Left cardiac atrium (tissue), 4 donors: ENCODE measurements at regions not wholly inside any gene's neighbourhood (a gene's known extent, or its start where the extent isn't known, plus 50 kb on each side); places are given as distances from the start of the nearest gene placed in this dataset.
A peak's percentile ranks its signal among the peaks of the same experiment; 100 is the strongest.

Source experiments
- ATAC-seq, 2 donors: fragments of 200-7000 bp; cut with Tn5 transposase; one replicate each; pipeline ENCODE4 v1.9.1; 2020; ENCODE audit warnings: mild to moderate bottlenecking in 2 of 2, moderate library complexity in 2 of 2
- DNase-seq: peaks from one replicate; pipeline ENCODE4 v3.0.0-alpha.2; 2020
- intact Hi-C, 2 donors: fragments of 100-400 bp; cut with DNase I; formaldehyde crosslinking; loops; one replicate each; pipeline versions ENCODE4 v1.14.1 to v1.15.1; 2022 to 2023
- donor health status: DM: no; HTN: yes; CAD: no.
- donor health status: DM: no; HTN: yes; CAD: no; lungs with severe emphysema.
- donor health status: DM: yes; HTN: yes; CAD: no.
- donor health status: Dilated cardiomyopathy.

DNA sequence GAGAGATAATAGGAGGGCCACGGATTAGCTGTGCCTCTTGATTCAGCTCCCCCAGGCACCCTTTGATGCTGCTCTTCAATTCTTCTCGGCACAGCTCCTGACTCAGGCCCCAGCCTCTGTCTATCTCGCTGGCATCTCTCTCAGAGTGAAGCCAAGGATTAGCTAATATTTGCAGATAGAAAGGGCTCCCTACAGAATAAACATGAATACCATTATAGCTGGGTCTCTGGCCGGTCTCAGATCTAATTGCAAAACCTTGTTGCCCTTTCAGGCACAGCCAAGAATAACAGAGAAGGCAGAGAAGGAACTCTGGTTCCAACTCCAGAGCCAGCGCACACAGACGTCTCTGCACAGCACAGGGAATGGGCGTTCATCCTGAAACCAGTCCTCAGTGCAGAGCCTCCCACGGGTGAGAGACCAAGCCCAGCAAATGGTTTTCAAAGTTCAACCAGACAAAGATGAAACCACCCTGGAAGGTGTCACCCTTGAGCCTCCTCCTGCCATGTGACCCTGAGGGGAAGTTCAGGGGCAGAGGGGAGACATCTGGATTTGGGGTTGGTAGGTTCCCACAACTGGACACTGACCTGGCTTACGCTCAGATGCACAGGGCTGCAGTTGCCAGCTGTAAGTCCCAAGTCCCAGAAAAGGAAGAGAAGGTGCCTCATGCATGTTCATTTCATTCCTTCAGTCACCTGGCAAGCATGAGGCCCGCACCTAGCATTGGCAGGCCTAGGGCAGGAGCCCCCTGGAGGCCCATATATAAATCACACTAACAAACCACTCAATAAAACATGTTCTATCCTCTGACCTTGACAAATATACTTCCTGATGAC is 394.0 kb downstream of the NPHP4 start:
- ATAC-seq = peak; percentile 41 to 87
- intact Hi-C loops = no loop called here
- DNase-seq = peak; percentile 62

DNA sequence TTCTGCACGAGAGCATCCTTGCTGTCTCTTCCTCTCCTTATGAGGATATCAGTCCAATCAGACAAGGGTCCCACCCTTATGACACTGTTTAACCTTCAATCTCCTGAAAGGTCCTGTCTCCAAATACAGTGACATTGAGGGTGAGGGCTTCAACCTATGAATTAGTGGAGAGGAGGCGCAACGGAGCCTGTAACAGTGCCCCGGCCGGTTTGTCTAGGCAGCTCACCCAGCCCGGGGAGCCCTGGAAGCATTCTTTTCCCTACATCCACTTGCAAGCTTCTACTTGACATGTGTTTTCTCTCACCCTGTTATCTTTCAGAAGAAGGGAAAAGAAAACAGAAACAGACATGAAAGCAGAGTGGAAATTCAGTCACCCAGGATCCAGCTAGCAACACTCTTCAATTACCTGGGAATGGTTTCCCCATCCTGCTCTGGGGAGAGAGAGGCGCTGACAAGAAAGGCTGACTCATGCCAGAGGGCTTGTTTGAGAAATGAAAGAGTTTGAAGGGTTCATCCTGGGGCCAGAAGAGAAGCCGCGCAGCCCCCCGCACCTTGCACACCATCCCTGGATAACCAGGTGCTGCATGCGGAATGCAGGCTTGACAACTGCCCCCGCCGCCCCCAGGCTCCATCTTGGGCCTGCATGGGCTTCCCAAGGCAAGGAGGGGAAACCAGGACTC is 394.9 kb downstream of the NPHP4 start:
- intact Hi-C loops = no loop called here
- no peak for DNase-seq
- ATAC-seq = peak; percentile 30 to 90

DNA sequence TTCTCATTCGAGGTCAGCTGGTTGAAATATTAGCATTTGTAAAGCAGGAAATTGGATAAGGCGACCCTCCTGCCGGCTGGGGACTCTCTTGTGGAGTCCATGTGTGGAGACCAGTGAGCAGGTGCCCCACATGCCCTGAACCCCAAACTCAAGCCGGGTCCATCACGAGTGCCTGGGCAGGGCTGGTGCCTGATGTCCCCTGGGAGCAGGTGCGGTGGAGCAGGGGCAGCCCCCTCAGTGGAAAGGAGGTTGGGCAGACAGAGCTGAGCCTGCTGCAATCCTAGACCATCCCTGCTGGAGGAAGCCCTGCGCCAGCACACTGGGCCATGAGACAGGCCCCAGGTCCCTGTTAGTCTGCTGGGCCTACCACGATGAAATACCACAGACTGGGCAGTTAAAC is 395.6 kb downstream of the NPHP4 start:
- DNase-seq = no peak
- no peak for ATAC-seq
- intact Hi-C loops = no loop called here

DNA sequence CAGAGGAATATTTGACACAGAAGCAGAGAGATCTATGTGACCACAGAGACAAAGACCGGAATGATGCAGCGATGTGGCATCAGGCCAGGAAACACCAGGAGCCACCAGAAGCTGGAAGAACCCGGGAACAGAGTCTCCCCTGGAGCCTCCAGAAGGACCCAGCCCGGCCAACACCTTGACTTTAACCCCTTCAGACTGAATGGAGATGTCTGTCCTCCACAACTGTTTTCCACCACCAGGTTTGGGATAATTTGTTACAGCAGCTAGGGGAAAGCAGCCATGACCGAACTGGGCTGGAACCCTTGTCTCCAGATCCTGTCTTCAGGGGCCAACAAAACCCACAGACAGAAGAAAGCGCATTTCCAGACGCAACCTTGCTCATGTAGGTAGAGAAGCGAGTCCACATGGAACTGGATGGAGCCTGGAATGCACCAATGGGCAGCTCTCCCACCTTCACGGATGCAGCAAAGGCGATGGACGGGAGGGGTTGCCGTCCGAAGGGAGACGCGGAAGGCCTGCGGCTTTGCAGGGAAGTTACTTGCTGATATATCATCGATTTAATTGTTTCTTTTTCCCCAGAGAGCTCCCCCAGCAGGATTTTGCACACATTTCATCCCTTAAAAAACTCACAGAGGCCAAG is 396.6 kb downstream of the NPHP4 start:
- ATAC-seq = no peak
- no peak for DNase-seq
- intact Hi-C loops = no loop called here

DNA sequence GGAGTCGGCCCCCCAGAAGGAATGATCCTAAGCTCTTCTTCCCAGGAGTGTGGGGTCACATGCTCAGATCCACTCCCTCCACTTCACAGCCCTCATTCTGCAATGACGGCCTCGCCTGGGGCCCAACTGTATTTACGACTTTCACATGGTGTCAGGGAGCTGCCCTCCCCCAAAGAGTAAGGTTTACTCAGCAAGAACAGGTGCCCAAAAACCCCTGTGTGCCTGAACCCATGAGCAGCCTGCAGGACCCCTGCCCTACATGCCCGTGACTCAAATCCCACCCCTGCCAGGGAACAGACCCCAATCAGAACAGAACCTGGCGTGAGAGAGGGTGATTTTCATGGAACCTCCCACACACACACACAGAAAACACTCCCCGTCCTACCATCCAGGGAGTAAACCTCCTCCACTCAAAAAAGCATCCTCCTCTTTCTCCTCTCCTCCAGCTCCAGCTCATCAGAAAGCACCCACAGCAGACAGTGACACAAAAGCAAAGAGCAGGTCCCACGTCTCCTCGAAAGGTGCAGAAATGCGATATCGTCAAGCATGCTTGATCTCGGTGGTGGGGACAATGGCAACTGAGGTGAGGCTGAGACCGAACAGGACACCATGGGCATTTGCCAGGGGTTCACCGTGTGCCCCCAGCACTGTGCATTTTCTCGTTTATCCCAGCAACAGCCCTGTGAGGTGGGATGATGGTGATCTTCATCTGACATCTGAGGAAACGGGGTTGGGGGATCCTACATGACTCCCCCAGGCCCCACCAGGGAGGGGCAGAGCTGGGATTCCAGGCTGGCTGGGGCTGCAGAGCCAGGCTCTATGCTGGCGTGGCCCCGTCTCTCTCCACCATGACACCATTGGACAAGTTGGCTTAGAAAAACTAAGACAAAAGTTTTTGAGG is 397.9 kb downstream of the NPHP4 start:
- ATAC-seq = no peak
- intact Hi-C loops = no loop called here
- no peak for DNase-seq

DNA sequence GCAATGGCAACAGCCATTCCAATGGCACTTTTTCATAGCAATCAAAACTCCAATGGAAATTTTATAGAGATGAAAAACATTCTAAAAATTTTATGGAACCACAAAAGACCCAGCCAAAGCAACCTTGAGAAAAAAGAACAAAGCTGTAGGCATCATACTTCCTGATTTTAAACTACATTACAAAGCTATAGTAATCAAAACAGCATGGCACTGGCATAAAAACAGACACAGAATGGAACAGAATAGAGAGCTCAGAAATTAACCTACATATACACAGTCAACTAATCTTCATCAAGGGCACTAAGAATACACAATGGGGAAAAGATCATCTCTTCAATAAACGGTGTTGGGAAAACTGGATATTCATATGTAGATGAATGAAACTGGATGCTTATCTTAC is 401.5 kb downstream of the NPHP4 start:
- DNase-seq (no peak), ATAC-seq (no peak)
- intact Hi-C loops = no loop called here

DNA sequence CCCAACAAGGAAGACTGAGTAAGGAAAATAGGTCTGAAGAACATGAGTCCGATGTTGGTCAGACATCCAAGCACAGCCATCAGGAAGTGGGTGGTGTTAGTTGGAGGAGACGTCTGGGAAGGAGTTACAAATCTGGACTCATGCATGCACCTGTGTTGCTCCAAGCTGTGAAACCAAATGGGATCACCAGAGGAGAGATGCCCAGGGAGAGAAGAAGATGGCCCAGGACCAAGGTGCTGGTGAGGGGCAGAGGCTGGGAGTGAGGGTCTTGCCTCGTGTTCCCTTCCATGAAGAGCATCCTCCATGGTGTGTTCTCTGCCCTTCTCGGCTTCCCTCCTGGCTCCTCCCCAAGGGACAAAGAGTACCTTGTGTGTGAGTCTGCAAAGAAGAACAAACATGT is 405.6 kb downstream of the NPHP4 start:
- no peak for DNase-seq
- ATAC-seq = no peak
- intact Hi-C loops = no loop called here

DNA sequence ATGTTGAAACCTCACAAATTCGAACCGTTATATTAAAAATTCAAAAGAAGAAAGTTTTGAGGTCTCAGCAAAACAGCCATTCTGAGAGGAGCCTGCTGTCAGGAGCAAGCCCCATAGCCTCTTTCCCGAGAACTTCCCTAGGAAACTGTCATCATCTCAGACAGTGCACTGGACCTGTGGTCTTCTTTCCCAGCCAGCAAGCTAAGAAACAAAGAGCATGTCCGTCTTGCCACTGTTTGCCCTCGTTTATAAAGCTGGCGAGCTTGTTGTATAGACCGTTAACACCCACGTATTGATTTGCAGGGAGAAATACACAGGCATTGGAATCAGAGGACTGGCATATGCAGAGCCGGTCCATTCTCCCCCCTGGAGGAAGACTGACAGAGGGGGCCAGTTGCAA is 407.0 kb downstream of the NPHP4 start:
- DNase-seq = no peak

DNA sequence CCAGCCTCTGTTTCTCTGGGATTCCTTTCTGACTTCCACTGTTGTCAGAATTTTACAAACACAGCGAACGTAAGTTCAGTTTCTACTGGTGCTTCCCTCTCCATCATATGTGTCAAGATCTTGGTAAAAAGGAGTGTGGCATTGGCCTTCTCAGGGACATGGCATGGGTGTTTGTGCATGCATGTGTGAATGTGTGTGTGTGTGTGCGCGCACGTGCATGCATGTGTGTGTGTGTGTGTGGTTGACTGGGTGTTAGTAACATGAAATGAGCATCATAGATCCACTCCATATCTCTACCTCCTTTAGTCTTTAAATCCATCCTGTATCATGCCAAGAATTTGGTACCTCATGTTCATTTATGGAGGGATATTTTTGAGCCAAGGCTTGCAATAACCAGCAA is 411.3 kb downstream of the NPHP4 start:
- no peak for ATAC-seq
- no peak for DNase-seq

More for the DNA sequence above, 407.0 kb downstream of the NPHP4 start:
- no peak for ATAC-seq
- intact Hi-C loops = no loop called here

DNA sequence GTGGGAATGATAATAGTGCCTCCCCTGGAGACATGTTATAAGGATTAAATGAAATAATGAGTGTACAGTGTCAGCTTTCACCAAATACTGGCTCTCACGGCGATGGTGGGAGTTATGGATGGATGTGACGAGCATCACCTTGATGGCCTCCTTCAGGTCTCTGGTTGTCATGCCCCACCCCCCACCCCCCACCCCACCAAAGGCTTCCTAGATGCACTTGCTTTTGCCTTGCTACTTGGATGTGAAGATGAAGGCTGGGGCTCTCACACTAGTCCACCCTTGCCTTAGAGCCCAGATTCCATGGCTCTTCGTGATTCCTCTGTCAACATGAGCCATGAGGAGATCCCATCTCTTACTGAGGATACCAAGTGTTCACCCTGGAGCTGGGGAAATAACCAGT is 412.3 kb downstream of the NPHP4 start:
- intact Hi-C loops = no loop called here
- no peak for DNase-seq
- ATAC-seq = no peak

More for the DNA sequence above, 411.3 kb downstream of the NPHP4 start:
- intact Hi-C loops = no loop called here

DNA sequence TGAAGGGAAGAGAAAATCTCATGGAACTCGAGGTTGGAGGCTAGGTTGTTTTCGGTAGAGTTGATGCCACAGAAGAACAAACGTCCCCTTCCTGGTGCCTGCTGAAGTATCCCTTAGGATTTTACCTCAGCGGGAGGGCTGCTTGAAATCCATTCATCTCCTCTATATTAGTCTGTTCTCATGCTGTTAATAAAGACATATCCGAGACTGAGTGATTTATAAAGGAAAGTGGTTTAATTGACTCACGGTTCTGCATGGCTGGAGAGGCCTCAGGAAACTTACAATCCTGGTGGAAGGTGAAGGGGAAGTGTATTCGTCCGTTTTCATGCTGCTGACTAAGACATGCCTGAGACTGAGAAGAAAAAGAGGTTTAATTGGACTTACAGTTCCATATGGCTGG is 413.5 kb downstream of the NPHP4 start:
- intact Hi-C loops = no loop called here
- no peak for ATAC-seq
- DNase-seq = no peak

DNA sequence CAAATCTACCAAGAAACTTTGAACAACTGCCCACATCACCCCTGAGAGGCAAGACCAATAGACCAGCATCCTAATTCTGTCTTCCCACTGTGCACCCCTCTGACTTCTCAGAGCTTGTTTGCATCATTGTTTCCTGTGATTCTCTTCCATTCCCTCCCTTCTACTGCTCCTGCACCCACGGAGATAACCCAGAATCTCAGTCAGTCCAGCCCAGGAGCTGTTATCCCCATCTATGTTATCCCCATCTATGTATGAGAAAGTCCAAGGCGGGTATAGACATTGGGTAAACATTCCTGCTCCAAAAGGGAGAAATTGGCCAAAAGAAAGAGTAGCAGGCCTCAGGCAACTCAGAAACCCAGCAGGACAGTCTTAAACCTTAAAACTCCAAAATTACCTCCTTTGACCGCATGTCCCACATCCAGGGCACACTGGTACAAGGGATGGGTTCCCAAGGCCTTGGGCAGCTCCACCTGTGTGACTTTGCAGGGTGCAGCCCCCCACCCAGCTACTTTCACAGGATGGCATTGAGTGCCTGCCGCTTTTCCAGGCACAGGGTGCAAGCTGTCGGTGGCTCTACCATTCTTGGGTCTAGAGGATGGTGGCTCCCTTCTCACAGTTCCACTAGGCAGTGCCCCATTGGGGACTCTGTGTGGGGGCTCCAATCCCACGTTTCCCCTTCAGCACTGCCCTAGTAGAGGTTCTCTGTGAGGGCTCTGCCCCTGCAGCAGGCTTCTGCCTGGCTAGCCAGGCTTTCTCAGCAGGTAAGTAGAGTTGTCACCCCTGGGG is 414.8 kb downstream of the NPHP4 start:
- DNase-seq = no peak
- intact Hi-C loops = no loop called here
- ATAC-seq = no peak

DNA sequence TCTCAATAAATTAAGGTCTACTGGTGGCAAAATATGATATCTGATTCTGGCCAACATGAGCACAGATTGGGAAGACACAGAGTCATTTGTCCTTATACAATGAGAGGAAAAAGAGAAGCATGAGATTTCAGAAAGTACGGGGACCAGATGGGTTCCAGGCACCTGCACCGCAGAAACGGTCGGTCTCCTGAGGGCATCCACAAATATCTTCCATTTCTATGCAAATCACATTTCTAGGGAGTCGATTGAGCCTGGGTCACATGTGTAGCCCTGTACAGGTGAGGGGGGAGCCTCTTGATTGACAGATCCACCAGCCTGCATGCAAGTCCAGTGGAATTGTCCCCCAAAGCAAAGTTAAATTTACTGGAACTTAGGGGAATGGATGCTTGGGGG is 415.6 kb downstream of the NPHP4 start:
- intact Hi-C loops = no loop called here
- no peak for DNase-seq
- no peak for ATAC-seq

DNA sequence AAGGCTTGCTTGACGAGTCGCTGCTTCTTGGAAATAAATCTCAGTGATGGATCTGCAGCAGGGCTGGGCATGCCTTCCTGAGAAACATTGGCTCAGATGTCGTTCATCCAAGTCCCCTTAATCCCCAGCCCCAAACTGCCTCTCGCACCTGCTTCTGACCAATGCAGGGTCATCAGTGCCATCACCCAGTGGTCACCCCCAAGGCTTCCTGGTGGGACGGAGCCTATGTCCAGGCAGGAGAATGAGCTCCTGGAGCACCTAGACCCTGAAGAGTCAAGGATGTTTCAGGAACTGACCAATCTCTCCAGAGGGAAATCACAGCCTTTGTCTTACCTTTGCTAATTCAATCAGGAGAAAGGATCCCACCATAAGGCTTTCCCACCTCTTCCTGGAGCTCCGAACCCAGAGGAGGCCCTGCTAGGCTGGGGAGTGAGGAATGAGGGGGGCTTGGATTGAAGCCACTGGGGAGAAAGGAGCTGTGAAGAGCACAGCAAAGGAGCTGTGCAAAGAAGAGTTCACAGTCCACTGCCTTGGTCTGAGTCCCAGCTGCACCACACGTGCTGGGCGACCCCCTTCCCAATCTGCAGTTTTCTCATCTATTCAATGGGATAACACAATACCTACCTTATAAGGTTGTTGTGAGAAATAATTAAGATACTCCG is 416.1 kb downstream of the NPHP4 start:
- ATAC-seq (no peak), DNase-seq (no peak)
- intact Hi-C loops = no loop called here

DNA sequence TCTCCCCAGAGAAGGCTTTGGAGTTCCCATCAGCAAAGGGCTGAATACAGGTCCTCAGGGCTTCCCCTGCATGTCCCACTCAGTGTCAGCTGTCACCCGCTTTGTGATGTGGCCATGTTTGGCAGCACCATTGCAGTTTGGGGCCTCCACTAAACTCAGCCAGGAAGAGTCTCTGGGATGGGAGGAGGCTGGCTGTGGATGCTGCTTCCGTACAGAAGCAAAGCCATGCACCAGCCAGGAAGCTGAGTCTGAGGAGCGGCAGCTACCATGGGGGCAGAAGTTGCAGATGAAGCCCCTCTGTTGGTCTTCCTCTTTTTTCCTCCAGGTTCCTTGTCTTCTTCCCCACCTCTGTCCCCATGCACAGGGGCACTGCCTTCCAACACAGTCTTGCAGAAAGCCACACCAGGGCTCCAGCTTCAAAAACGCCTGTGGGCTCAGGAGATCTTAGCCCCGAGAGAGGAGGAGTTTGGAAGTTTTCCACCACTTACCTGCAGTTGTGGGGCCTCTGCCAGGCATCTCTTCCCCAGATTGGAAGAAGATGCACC is 416.8 kb downstream of the NPHP4 start:
- intact Hi-C loops = no loop called here
- ATAC-seq = no peak

DNA sequence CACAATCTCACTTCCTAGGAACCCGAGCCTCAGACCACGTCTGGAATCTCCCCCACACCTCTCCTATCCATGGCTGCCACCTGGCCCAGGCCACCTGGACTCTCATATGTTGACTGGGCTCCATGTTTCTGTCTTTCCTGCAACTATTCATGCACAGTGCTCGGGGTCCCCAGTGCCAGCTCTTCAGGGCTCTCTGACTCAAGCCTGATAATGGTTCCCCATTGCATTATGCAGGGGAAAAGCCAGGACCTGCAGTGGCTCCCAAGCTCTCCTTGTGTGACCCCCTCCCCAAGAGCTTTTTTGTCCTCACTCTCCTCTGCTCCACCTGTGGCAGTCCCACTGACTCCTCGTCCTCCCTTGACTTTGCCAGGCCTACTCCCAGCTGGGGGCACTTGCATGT is 417.6 kb downstream of the NPHP4 start:
- ATAC-seq (no peak), DNase-seq (no peak)
- intact Hi-C loops = no loop called here

More for the DNA sequence above, 416.8 kb downstream of the NPHP4 start:
- no peak for DNase-seq

DNA sequence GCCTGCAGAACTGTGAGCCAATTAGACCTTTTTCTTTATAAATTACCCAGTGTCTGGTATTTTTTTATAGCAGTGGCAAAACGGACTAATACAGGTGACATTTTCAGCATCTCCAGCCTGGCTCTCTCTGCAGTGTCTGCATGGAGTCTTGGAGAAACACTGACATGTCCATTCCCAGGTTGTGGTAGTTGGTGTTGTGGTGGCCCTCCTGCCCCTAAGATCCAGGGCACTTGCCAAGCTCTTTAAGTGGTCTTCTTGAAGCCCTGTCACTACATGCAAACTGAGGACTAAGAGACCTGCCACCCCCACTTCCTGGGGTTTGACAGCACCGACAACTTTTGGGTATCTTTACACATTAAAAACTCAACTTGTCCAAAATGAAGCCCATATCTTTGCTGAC is 419.4 kb downstream of the NPHP4 start:
- intact Hi-C loops = no loop called here
- ATAC-seq = no peak

DNA sequence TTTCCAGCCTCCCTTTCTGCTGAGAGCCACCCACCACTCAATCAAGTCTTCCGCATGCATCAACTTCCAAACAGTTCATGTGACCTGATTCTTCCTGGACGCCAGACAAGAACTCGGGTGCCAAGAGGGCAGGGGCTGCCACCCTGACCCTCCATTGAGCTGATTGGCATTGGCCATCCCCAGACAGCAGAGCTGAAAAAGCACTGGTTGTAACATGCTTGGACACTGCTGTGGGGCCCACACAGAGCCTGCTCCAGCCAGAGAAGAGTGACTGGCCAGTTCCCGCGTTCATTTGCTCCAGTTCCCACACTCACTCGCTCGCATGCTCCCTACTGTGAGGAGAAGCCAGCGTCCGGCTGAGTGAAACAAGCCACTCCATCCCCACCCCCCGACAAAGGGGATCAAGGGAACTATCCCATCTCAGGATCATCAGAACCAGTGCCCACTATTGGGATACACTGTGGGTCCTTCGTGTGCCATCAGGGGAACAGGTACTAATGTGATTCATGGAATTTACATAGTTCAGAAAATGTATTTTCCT is 420.3 kb downstream of the NPHP4 start:
- intact Hi-C loops = no loop called here
- DNase-seq (no peak), ATAC-seq (no peak)

More for the DNA sequence above, 419.4 kb downstream of the NPHP4 start:
- no peak for DNase-seq
